Panc1 (cell line): ENCODE measurements at regions not wholly inside any gene's neighbourhood (a gene's known extent, or its start where the extent isn't known, plus 50 kb on each side); places are given as distances from the start of the nearest gene placed in this dataset.

Experiments used
- ATAC-seq: fragments of 200-7000 bp; cut with Tn5 transposase; 2 replicates; pipeline ENCODE4 v1.9.1; 2020; ENCODE audit warnings: mild to moderate bottlenecking, moderate library complexity
- BruUV-seq: library from RNA; stranded (reverse); fragments of 400-500 nt; replicated peaks from 2 replicates; lab custom pipeline; 2021; lab: Mats Ljungman, UMichigan
- CTCF ChIA-PET: fragments of 300-600 bp; sonication (Branson Sonifier 250); formaldehyde crosslinking; loops from one replicate; lab custom pipeline; 2022; ENCODE audit warnings: antibody characterized with exemption; lab: Charles Lee
- POLR2A ChIA-PET: fragments of 300-600 bp; sonication (Branson Sonifier 250); formaldehyde crosslinking; loops from one replicate; lab custom pipeline; 2022; ENCODE audit warnings: antibody characterized with exemption; lab: Charles Lee
- DNase-seq: peaks from one replicate; pipeline ENCODE4 v3.0.0-alpha.2; 2010; ENCODE audit warnings: low read depth, low spot score
- H3K27ac ChIP-seq: 2 replicates; pipeline ENCODE4 v1.5.1; 2011; ENCODE audit warnings: mild to moderate bottlenecking, low read length, inconsistent platforms
- H3K27me3 ChIP-seq: fragments of 200-500 bp; sonication (Bioruptor generic); 2 replicates; pipeline ENCODE4 v1.6.0; 2014; ENCODE audit warnings: low read length, inconsistent platforms; ENCODE audit not compliant: control insufficient read depth, insufficient read depth
- H3K36me3 ChIP-seq: fragments of 200-500 bp; sonication (Bioruptor generic); 2 replicates; pipeline ENCODE4 v1.5.1; 2014; ENCODE audit warnings: inconsistent platforms, mild to moderate bottlenecking, low read length, moderate library complexity; ENCODE audit not compliant: control insufficient read depth, insufficient read depth
- H3K4me1 ChIP-seq: 2 replicates; pipeline ENCODE4 v1.5.1; 2011; ENCODE audit warnings: inconsistent platforms, mild to moderate bottlenecking, low read length, moderate library complexity; ENCODE audit not compliant: control insufficient read depth, insufficient read depth
- H3K4me3 ChIP-seq, 2 experiments: 2 replicates each; pipeline ENCODE4 v1.5.1; 2011 to 2012; ENCODE audit warnings: low read depth in 2 of 2, low read length in 2 of 2, mild to moderate bottlenecking in 2 of 2, inconsistent platforms in 1 of 2, moderate library complexity in 1 of 2
- H3K9me3 ChIP-seq: fragments of 200-500 bp; sonication (Bioruptor generic); 2 replicates; pipeline ENCODE4 v1.5.1; 2014; ENCODE audit warnings: low read depth, mild to moderate bottlenecking, inconsistent platforms, low read length, moderate library complexity; ENCODE audit not compliant: control insufficient read depth, insufficient read depth
- POLR2AphosphoS5 ChIP-seq: IDR thresholded peaks from 2 replicates; pipeline ENCODE4 v1.6.1; 2012; ENCODE audit warnings: mild to moderate bottlenecking, low read depth, low read length, moderate library complexity
- SIN3A ChIP-seq: IDR thresholded peaks from 2 replicates; pipeline ENCODE4 v1.6.1; 2012; ENCODE audit warnings: low read depth, mild to moderate bottlenecking, low read length, moderate library complexity, borderline replicate concordance; ENCODE audit not compliant: insufficient read depth
- TCF7L2 ChIP-seq: IDR thresholded peaks from 2 replicates; pipeline ENCODE4 v1.6.1; 2011; ENCODE audit warnings: mild to moderate bottlenecking, low read depth, low read length, inconsistent platforms
- in situ Hi-C: cut with HindIII; loops from 2 replicates; pipeline ENCODE4 v1.10.0; 2016; ENCODE audit warnings: low sequenced_read_pairs, low pct_unique_long_range_greater_than_20kb
- intact Hi-C: fragments of 100-400 bp; cut with micrococcal nuclease; formaldehyde crosslinking; loops from one replicate; pipeline ENCODE4 v1.10.0; 2022; ENCODE audit not compliant: unreplicated experiment
- TF ChIP-seq, protein P1 (sequence below), 2 experiments: IDR thresholded peaks; 2 replicates each; pipeline ENCODE4 v1.6.1; 2011 to 2012; ENCODE audit warnings: low read depth in 2 of 2, control low read depth in 1 of 2, low read length in 1 of 2, mild to moderate bottlenecking in 1 of 2, moderate library complexity in 1 of 2; ENCODE audit not compliant: insufficient read depth in 1 of 2
- TF ChIP-seq, protein P2 (sequence below): fragments of 450-650 bp; IDR thresholded peaks from 2 replicates; pipeline ENCODE4 v1.5.1; 2017; ENCODE audit warnings: mild to moderate bottlenecking

DNA sequence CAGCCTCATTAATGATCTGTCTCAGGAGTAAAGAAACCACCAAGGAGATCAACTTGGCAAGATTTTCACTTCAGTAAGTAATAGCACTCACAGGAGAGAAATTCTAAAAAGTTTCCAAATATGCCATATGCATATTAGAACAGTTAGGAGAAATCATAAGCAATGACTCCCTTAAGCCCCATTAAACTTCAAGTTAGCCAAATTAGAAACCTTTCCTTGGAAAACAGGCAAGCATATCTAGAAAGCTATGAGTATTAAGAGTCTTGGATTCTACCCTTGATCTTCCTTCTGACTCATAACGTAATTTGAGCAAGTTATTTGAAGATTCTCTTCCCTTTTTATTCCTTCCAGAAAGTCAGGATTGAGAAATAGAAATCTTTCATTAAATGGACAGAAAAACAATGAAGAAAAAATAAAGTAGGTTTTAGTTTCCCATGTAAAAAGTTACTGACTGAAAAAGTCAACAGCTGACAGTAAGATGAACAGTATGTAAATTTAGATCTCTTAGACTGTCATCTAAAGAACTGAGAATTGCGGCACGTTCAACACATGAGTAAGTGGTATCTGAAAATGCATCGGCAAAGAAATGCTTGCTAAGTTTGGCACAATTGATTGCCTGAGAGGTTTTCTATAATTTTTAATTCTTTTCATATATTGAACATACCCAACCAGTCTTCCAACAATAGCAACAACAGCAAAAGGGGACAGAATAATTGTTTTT lies 565.7 kb upstream of the FTMT start:
- intact Hi-C loops (no loop called here), in situ Hi-C loops (no loop called here)
- H3K9me3 ChIP-seq = no peaks in the 10 kb centered on the region; the same call in 1 of the 2 replicates
- no peak for TF ChIP-seq TCF7L2
- no peak for TF ChIP-seq SIN3A
- POLR2A ChIA-PET = no interaction called here
- CTCF ChIA-PET = no interaction called here
- no peaks in the 10 kb centered on the region for H3K27me3 ChIP-seq
- ATAC-seq = no peak
- H3K36me3 ChIP-seq = no peaks in the 10 kb centered on the region
- no peak for DNase-seq
- no peak overlapping the region for H3K27ac ChIP-seq
- no peaks in the 10 kb centered on the region for H3K4me1 ChIP-seq
- no peak overlapping the region for H3K4me3 ChIP-seq
- no TSS peak for BruUV-seq

DNA sequence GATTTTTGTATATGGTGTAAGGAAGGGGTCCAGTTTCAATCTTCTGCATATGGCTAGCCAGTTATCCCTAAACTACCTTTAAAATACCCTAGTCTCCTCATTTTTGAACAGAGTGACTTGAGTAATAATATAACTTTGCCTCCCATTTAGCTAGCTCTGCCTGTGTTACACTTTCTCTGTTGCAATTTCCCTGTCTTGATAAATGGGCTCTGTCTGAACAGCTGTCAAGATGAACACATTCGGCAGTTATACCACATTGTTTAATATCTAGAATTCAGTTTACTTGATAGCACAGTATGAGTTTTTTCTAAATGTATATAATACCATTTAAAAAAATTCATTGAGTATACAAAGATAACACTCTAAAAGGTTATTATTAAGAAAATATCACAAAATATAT lies 562.9 kb upstream of the FTMT start:
- TF ChIP-seq SIN3A = no peak
- TF ChIP-seq, protein P1, sequence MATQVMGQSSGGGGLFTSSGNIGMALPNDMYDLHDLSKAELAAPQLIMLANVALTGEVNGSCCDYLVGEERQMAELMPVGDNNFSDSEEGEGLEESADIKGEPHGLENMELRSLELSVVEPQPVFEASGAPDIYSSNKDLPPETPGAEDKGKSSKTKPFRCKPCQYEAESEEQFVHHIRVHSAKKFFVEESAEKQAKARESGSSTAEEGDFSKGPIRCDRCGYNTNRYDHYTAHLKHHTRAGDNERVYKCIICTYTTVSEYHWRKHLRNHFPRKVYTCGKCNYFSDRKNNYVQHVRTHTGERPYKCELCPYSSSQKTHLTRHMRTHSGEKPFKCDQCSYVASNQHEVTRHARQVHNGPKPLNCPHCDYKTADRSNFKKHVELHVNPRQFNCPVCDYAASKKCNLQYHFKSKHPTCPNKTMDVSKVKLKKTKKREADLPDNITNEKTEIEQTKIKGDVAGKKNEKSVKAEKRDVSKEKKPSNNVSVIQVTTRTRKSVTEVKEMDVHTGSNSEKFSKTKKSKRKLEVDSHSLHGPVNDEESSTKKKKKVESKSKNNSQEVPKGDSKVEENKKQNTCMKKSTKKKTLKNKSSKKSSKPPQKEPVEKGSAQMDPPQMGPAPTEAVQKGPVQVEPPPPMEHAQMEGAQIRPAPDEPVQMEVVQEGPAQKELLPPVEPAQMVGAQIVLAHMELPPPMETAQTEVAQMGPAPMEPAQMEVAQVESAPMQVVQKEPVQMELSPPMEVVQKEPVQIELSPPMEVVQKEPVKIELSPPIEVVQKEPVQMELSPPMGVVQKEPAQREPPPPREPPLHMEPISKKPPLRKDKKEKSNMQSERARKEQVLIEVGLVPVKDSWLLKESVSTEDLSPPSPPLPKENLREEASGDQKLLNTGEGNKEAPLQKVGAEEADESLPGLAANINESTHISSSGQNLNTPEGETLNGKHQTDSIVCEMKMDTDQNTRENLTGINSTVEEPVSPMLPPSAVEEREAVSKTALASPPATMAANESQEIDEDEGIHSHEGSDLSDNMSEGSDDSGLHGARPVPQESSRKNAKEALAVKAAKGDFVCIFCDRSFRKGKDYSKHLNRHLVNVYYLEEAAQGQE (IDR thresholded peaks at IDR 0.05; ENCODE audit: insufficient read depth in 1 of 2, low read depth in 2 of 2, low read length in 1 of 2) = no peak
- TF ChIP-seq, protein P2, sequence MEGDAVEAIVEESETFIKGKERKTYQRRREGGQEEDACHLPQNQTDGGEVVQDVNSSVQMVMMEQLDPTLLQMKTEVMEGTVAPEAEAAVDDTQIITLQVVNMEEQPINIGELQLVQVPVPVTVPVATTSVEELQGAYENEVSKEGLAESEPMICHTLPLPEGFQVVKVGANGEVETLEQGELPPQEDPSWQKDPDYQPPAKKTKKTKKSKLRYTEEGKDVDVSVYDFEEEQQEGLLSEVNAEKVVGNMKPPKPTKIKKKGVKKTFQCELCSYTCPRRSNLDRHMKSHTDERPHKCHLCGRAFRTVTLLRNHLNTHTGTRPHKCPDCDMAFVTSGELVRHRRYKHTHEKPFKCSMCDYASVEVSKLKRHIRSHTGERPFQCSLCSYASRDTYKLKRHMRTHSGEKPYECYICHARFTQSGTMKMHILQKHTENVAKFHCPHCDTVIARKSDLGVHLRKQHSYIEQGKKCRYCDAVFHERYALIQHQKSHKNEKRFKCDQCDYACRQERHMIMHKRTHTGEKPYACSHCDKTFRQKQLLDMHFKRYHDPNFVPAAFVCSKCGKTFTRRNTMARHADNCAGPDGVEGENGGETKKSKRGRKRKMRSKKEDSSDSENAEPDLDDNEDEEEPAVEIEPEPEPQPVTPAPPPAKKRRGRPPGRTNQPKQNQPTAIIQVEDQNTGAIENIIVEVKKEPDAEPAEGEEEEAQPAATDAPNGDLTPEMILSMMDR = no peak
- BruUV-seq = no TSS peak
- H3K27ac ChIP-seq = no peak overlapping the region
- no peaks in the 10 kb centered on the region for H3K4me1 ChIP-seq
- ATAC-seq = no peak
- H3K36me3 ChIP-seq = no peaks in the 10 kb centered on the region
- H3K9me3 ChIP-seq = no peaks in the 10 kb centered on the region; the same call in 1 of the 2 replicates
- intact Hi-C loops (no loop called here), in situ Hi-C loops (no loop called here)
- ChIA-PET CTCF (no interaction called here), POLR2A (no interaction called here)
- no peaks in the 10 kb centered on the region for H3K27me3 ChIP-seq
- H3K4me3 ChIP-seq = no peak overlapping the region
- DNase-seq = no peak

DNA sequence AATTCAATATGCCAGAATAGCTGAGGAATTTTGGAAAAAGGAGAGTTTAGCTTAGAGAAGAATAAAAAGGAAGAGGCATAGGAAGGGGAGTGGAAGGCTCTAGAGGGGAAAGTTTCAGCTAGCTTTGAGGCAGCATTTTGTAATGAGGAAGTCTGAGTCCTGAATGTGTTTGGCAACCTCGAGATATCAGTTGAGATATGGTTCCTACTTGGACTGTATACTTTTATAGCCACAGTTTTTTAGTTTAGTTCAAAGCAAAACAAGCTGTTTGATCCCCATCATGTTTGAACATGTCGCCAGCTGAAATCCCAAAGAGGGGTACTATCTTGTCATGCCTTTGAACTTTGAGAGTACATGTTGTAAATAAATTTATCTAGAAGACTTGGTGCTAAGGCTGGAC lies 559.0 kb upstream of the FTMT start:
- no peaks in the 10 kb centered on the region for H3K4me1 ChIP-seq
- TF ChIP-seq, protein P2 = no peak
- TF ChIP-seq TCF7L2 (no peak), SIN3A (no peak), POLR2AphosphoS5 (no peak)
- TF ChIP-seq, protein P1 (IDR thresholded peaks at IDR 0.05; ENCODE audit: insufficient read depth in 1 of 2, low read depth in 2 of 2, low read length in 1 of 2) = no peak
- intact Hi-C loops = no loop called here
- ChIA-PET CTCF (no interaction called here), POLR2A (no interaction called here)
- H3K27ac ChIP-seq = no peak overlapping the region
- no peak overlapping the region for H3K4me3 ChIP-seq
- H3K9me3 ChIP-seq = no peaks in the 10 kb centered on the region
- H3K36me3 ChIP-seq = no peaks in the 10 kb centered on the region
- in situ Hi-C loops = no loop called here
- no peaks in the 10 kb centered on the region for H3K27me3 ChIP-seq
- ATAC-seq (no peak), DNase-seq (no peak)
- BruUV-seq = no TSS peak
